Activated CD8-positive, alpha-beta T cell treated with anti-CD3 and anti-CD28 coated beads for 36 hours (primary cell): ENCODE measurements at regions not wholly inside any gene's neighbourhood (a gene's known extent, or its start where the extent isn't known, plus 50 kb on each side); places are given as distances from the start of the nearest gene placed in this dataset.

Source experiments
- ATAC-seq: fragments of 200-7000 bp; cut with Tn5 transposase; one replicate; pipeline ENCODE4 v1.10.0; 2021; ENCODE audit warnings: mild to moderate bottlenecking, moderate library complexity
- CTCF ChIA-PET: fragments of 350-600 bp; sonication (Branson Sonifier 250); formaldehyde crosslinking; loops from one replicate; lab custom pipeline; 2021; ENCODE audit warnings: antibody characterized with exemption; lab: Charles Lee
- POLR2A ChIA-PET: fragments of 350-600 bp; sonication (Branson Sonifier 250); formaldehyde crosslinking; loops from one replicate; lab custom pipeline; 2021; ENCODE audit warnings: antibody characterized with exemption; lab: Charles Lee
- DNase-seq: peaks from one replicate; pipeline ENCODE4 v3.0.0-alpha.2; 2020
- H3K27ac Mint-ChIP-seq: one replicate; pipeline ENCODE4 v1.8.0; 2021; ENCODE audit warnings: mild to moderate bottlenecking, mixed read lengths
- H3K27me3 Mint-ChIP-seq: one replicate; pipeline ENCODE4 v1.8.0; 2021; ENCODE audit warnings: mixed read lengths
- H3K36me3 Mint-ChIP-seq: one replicate; pipeline ENCODE4 v1.8.0; 2021; ENCODE audit warnings: low read depth, mixed read lengths
- H3K4me1 Mint-ChIP-seq: one replicate; pipeline ENCODE4 v1.8.0; 2021; ENCODE audit warnings: low read depth, mixed read lengths
- H3K4me3 Mint-ChIP-seq: one replicate; pipeline ENCODE4 v1.8.0; 2021; ENCODE audit warnings: mild to moderate bottlenecking, moderate library complexity, mixed read lengths
- H3K9me3 Mint-ChIP-seq: one replicate; pipeline ENCODE4 v1.8.0; 2021; ENCODE audit warnings: mixed read lengths
- CTCF ChIP-seq: fragments of 200-600 bp; IDR thresholded peaks from one replicate; pipeline ENCODE4 v1.8.0; 2022; ENCODE audit warnings: antibody characterized with exemption, mild to moderate bottlenecking
- intact Hi-C: fragments of 100-400 bp; cut with micrococcal nuclease; formaldehyde crosslinking; loops from one replicate; pipeline ENCODE4 v1.10.0; 2022

GRCh38 chr20:30599990-30600389 lies 657.5 kb upstream of the DEFB115 start:
- Mint-ChIP-seq H3K4me1 (no peaks in the 10 kb centered on the region), H3K9me3 (peaks cover 4% of the 10 kb centered on the region), H3K27me3 (no peaks in the 10 kb centered on the region), H3K27ac (no peak overlapping the region), H3K36me3 (no peaks in the 10 kb centered on the region), H3K4me3 (no peak overlapping the region)
- CTCF ChIA-PET = no interaction called here
- no peak for TF ChIP-seq CTCF
- DNase-seq (no peak), ATAC-seq (no peak)
- POLR2A ChIA-PET = no interaction called here
- intact Hi-C loops = no loop called here

GRCh38 chr20:30601974-30602373 lies 655.5 kb upstream of the DEFB115 start:
- ChIA-PET CTCF (no interaction called here), POLR2A (no interaction called here)
- intact Hi-C loops = no loop called here
- no peak for TF ChIP-seq CTCF
- H3K9me3 Mint-ChIP-seq = peaks cover 16% of the 10 kb centered on the region
- H3K36me3 Mint-ChIP-seq = no peaks in the 10 kb centered on the region
- no peak for ATAC-seq
- no peak overlapping the region for H3K27ac Mint-ChIP-seq
- no peak for DNase-seq
- H3K4me1 Mint-ChIP-seq = no peaks in the 10 kb centered on the region
- no peaks in the 10 kb centered on the region for H3K27me3 Mint-ChIP-seq
- no peak overlapping the region for H3K4me3 Mint-ChIP-seq

- intact Hi-C loops = no loop called here
- H3K27me3 Mint-ChIP-seq = no peaks in the 10 kb centered on the region
- no peaks in the 10 kb centered on the region for H3K4me1 Mint-ChIP-seq
- ChIA-PET CTCF (no interaction called here), POLR2A (no interaction called here)
- H3K9me3 Mint-ChIP-seq = peaks cover 16% of the 10 kb centered on the region
- no peak for ATAC-seq
- H3K27ac Mint-ChIP-seq = no peak overlapping the region
- DNase-seq = no peak
- H3K4me3 Mint-ChIP-seq = no peak overlapping the region
- no peaks in the 10 kb centered on the region for H3K36me3 Mint-ChIP-seq
- no peak for TF ChIP-seq CTCF
Observed at GRCh38 chr20:30602424-30602823, 655.0 kb upstream of the DEFB115 start.

GRCh38 chr20:30606990-30607389 lies 650.5 kb upstream of the DEFB115 start:
- intact Hi-C loops = no loop called here
- no peaks in the 10 kb centered on the region for H3K4me1 Mint-ChIP-seq
- no peaks in the 10 kb centered on the region for H3K27me3 Mint-ChIP-seq
- CTCF ChIA-PET = no interaction called here
- ATAC-seq (no peak), DNase-seq (no peak)
- TF ChIP-seq CTCF = no peak
- no peaks in the 10 kb centered on the region for H3K36me3 Mint-ChIP-seq
- H3K27ac Mint-ChIP-seq = no peak overlapping the region
- no peak overlapping the region for H3K4me3 Mint-ChIP-seq
- POLR2A ChIA-PET = no interaction called here
- peaks cover 14% of the 10 kb centered on the region for H3K9me3 Mint-ChIP-seq

GRCh38 chr20:30610029-30610693 lies 647.3 kb upstream of the DEFB115 start:
- Mint-ChIP-seq H3K9me3 (peaks cover 14% of the 10 kb centered on the region), H3K4me3 (no peak overlapping the region), H3K27me3 (no peaks in the 10 kb centered on the region), H3K4me1 (no peaks in the 10 kb centered on the region), H3K36me3 (no peaks in the 10 kb centered on the region), H3K27ac (no peak overlapping the region)
- ATAC-seq (no peak), DNase-seq (no peak)
- no peak for TF ChIP-seq CTCF
- POLR2A ChIA-PET = no interaction called here
- CTCF ChIA-PET = no interaction called here
- intact Hi-C loops = no loop called here
